H1 (cell line): ENCODE measurements at regions not wholly inside any gene's neighbourhood (a gene's known extent, or its start where the extent isn't known, plus 50 kb on each side); places are given as distances from the start of the nearest gene placed in this dataset.

ENCODE experiments used
- CTCF ChIA-PET: fragments of 300-600 bp; sonication (Branson Sonifier 250); formaldehyde crosslinking; loops from one replicate; lab custom pipeline; 2021; ENCODE audit not compliant: partially characterized antibody; lab: Charles Lee
- POLR2A ChIA-PET: fragments of 300-600 bp; sonication (Branson Sonifier 250); formaldehyde crosslinking; loops from one replicate; lab custom pipeline; 2021; ENCODE audit warnings: inconsistent platforms; ENCODE audit not compliant: partially characterized antibody; lab: Charles Lee
- DNase-seq, 2 experiments: peaks; one replicate each; pipeline versions ENCODE4 v3.0.0 to v3.0.0-alpha.2; 2010 to 2022; ENCODE audit warnings: low spot score in 2 of 2, low read depth in 1 of 2, mixed read lengths in 1 of 2
- FAIRE-seq: peaks from 2 replicates; lab custom pipeline; 2011; peaks lifted over from hg19 to GRCh38; lab: Jason Lieb, UNC
- H2AFZ ChIP-seq: 2 replicates; pipeline ENCODE4 v1.8.1; 2012; ENCODE audit warnings: low read length, inconsistent platforms
- H2AK5ac ChIP-seq: 2 replicates; pipeline ENCODE4 v1.6.1; 2013; ENCODE audit warnings: low read depth, low read length
- H2BK120ac ChIP-seq: replicated peaks from 2 replicates; pipeline ENCODE3; 2013; ENCODE audit warnings: low read depth, low read length, inconsistent platforms
- H2BK12ac ChIP-seq: 2 replicates; pipeline ENCODE4 v1.6.1; 2013; ENCODE audit warnings: low read depth, low read length
- H2BK15ac ChIP-seq: 2 replicates; pipeline ENCODE4 v1.6.1; 2013; ENCODE audit warnings: low read length
- H2BK20ac ChIP-seq: 2 replicates; pipeline ENCODE4 v1.6.1; 2013; ENCODE audit warnings: low read length
- H2BK5ac ChIP-seq: 2 replicates; pipeline ENCODE4 v1.6.1; 2013; ENCODE audit warnings: low read depth, low read length
- H3K14ac ChIP-seq: 2 replicates; pipeline ENCODE4 v1.6.1; 2013; ENCODE audit warnings: inconsistent platforms; ENCODE audit not compliant: insufficient read length
- H3K18ac ChIP-seq: 2 replicates; pipeline ENCODE4 v1.6.1; 2013; ENCODE audit warnings: low read length; ENCODE audit errors: extremely low read depth
- H3K23ac ChIP-seq: 2 replicates; pipeline ENCODE4 v1.6.1; 2013; ENCODE audit warnings: inconsistent platforms; ENCODE audit not compliant: insufficient read length
- H3K23me2 ChIP-seq: 2 replicates; pipeline ENCODE4 v1.6.1; 2013; ENCODE audit warnings: low read depth, low read length
- H3K27ac ChIP-seq: 2 replicates; pipeline ENCODE4 v1.6.1; 2011; ENCODE audit warnings: low read depth, low read length, inconsistent platforms
- H3K27me3 ChIP-seq, 4 experiments: replicated peaks in 1 of 4; 1 replicate in 1 of 4; 2 replicates in 3 of 4; pipeline versions ENCODE4 v1.6.1 to v1.8.1; 2011 to 2013; ENCODE audit warnings: low read length in 3 of 4, mild to moderate bottlenecking in 3 of 4, inconsistent platforms in 2 of 4, mixed read lengths in 2 of 4, moderate library complexity in 1 of 4; ENCODE audit not compliant: control insufficient read depth in 3 of 4, insufficient read depth in 3 of 4; ENCODE audit errors: extremely low read depth in 1 of 4
- H3K36me3 ChIP-seq, 4 experiments: 2 replicates each; pipeline versions ENCODE4 v1.6.1 to v1.8.1; 2011 to 2013; ENCODE audit warnings: mild to moderate bottlenecking in 4 of 4, low read length in 3 of 4, moderate library complexity in 2 of 4, control low read depth in 1 of 4, inconsistent platforms in 1 of 4; ENCODE audit not compliant: insufficient read depth in 4 of 4, control insufficient read depth in 2 of 4
- H3K4ac ChIP-seq: replicated peaks from 2 replicates; pipeline ENCODE3; 2013; ENCODE audit warnings: low read length, low read depth, mixed read lengths, inconsistent platforms; ENCODE audit not compliant: insufficient read length
- H3K4me1 ChIP-seq, 4 experiments: replicated peaks in 1 of 4; 1 replicate in 1 of 4; 2 replicates in 3 of 4; pipeline versions ENCODE4 v1.6.1 to v1.8.1; 2011 to 2013; ENCODE audit warnings: low read length in 3 of 4, inconsistent platforms in 2 of 4, mixed read lengths in 1 of 4; ENCODE audit not compliant: insufficient read depth in 4 of 4, control insufficient read depth in 3 of 4
- H3K4me2 ChIP-seq, 2 experiments: 2 replicates each; pipeline versions ENCODE4 v1.6.1 to v1.8.1; 2011 to 2013; ENCODE audit warnings: low read depth in 2 of 2, low read length in 2 of 2, control low read depth in 1 of 2, inconsistent platforms in 1 of 2, mild to moderate bottlenecking in 1 of 2; ENCODE audit not compliant: insufficient read depth in 1 of 2
- H3K4me3 ChIP-seq, 4 experiments: fragments of 200-600, 300-600 bp in 1 of 4; sonication (generic), shearing (Covaris generic), sonication (Bioruptor Twin) in 1 of 4; 2 replicates each; pipeline versions ENCODE4 v1.5.1 to v1.8.1; 2011 to 2016; ENCODE audit warnings: low read length in 4 of 4, low read depth in 3 of 4, control low read depth in 2 of 4, inconsistent platforms in 2 of 4, mild to moderate bottlenecking in 2 of 4, mixed read lengths in 1 of 4, moderate library complexity in 1 of 4; ENCODE audit not compliant: insufficient read depth in 2 of 4; ENCODE audit errors: extremely low read depth in 1 of 4
- H3K56ac ChIP-seq: replicated peaks from 2 replicates; pipeline ENCODE3; 2013; ENCODE audit warnings: low read depth, mild to moderate bottlenecking, mixed read lengths, low read length, inconsistent platforms; ENCODE audit not compliant: insufficient read length
- H3K79me1 ChIP-seq: 2 replicates; pipeline ENCODE4 v1.6.1; 2013; ENCODE audit warnings: low read depth, low read length, control low read depth
- H3K79me2 ChIP-seq, 2 experiments: 2 replicates each; pipeline versions ENCODE4 v1.6.1 to v1.8.1; 2012 to 2013; ENCODE audit warnings: low read length in 2 of 2, mild to moderate bottlenecking in 2 of 2, inconsistent platforms in 1 of 2; ENCODE audit not compliant: insufficient read depth in 2 of 2, control insufficient read depth in 1 of 2
- H3K9ac ChIP-seq, 4 experiments: replicated peaks in 1 of 4; 1 replicate in 1 of 4; 2 replicates in 3 of 4; pipeline versions ENCODE4 v1.6.1 to v1.8.1; 2011 to 2013; ENCODE audit warnings: low read depth in 3 of 4, low read length in 3 of 4, control low read depth in 2 of 4, mild to moderate bottlenecking in 2 of 4, moderate library complexity in 2 of 4, inconsistent platforms in 1 of 4; ENCODE audit errors: extremely low read depth in 1 of 4
- H3K9me3 ChIP-seq, 2 experiments: 2 replicates each; pipeline versions ENCODE4 v1.6.1 to v1.8.1; 2012 to 2013; ENCODE audit warnings: mild to moderate bottlenecking in 2 of 2, moderate library complexity in 2 of 2, control low read depth in 1 of 2, inconsistent platforms in 1 of 2, low read depth in 1 of 2, low read length in 1 of 2, mixed read lengths in 1 of 2; ENCODE audit not compliant: insufficient read depth in 2 of 2
- H4K20me1 ChIP-seq, 2 experiments: replicated peaks in 1 of 2; 2 replicates each; pipeline versions ENCODE3 to v1.8.1; 2011 to 2013; ENCODE audit warnings: inconsistent platforms in 2 of 2, low read length in 2 of 2, mild to moderate bottlenecking in 1 of 2; ENCODE audit not compliant: insufficient read depth in 2 of 2, control insufficient read depth in 1 of 2
- H4K5ac ChIP-seq: 2 replicates; pipeline ENCODE4 v1.6.1; 2013; ENCODE audit warnings: low read length, low read depth, mixed read lengths, inconsistent platforms; ENCODE audit not compliant: insufficient read length
- H4K8ac ChIP-seq: 2 replicates; pipeline ENCODE4 v1.8.0; 2013; ENCODE audit warnings: mild to moderate bottlenecking, moderate library complexity, low read length, inconsistent platforms; ENCODE audit not compliant: insufficient read depth; ENCODE audit errors: extremely low read depth
- H4K91ac ChIP-seq: replicated peaks from 2 replicates; pipeline ENCODE3; 2013; ENCODE audit warnings: low read length, mixed read lengths, inconsistent platforms; ENCODE audit not compliant: insufficient read length
- CREB1 ChIP-seq: IDR thresholded peaks from 2 replicates; pipeline ENCODE4 v1.6.1; 2012; ENCODE audit warnings: inconsistent platforms
- GTF2F1 ChIP-seq: IDR thresholded peaks from 2 replicates; pipeline ENCODE4 v1.6.1; 2012; ENCODE audit warnings: low read depth, low read length, improper control_type of control experiment, borderline replicate concordance
- PHF8 ChIP-seq: fragments of 200-600 bp; sonication (generic); conservative IDR thresholded peaks from 2 replicates; pipeline ENCODE4 v1.7.1; 2012; ENCODE audit warnings: low read depth, mild to moderate bottlenecking, inconsistent platforms, low read length, moderate library complexity
- RXRA ChIP-seq: IDR thresholded peaks from 2 replicates; pipeline ENCODE4 v1.6.1; 2011; ENCODE audit warnings: low read depth, mild to moderate bottlenecking, low read length, moderate library complexity; ENCODE audit not compliant: insufficient read depth
- SP2 ChIP-seq: IDR thresholded peaks from 2 replicates; pipeline ENCODE4 v1.6.1; 2012; ENCODE audit warnings: mild to moderate bottlenecking, low read length, inconsistent platforms
- TAF1 ChIP-seq: IDR thresholded peaks from 2 replicates; pipeline ENCODE4 v1.6.1; 2011; ENCODE audit warnings: mild to moderate bottlenecking, low read depth, low read length
- YY1 ChIP-seq: IDR thresholded peaks from 2 replicates; pipeline ENCODE4 v1.6.1; 2011; ENCODE audit warnings: low read depth, mild to moderate bottlenecking, low read length
- ZNF274 ChIP-seq: IDR thresholded peaks from 2 replicates; pipeline ENCODE4 v1.7.0; 2012; ENCODE audit warnings: low read length, borderline replicate concordance; ENCODE audit errors: extremely low read depth
- WGBS, 2 experiments: shearing (Covaris generic) in 1 of 2; methylation state at CpG; one replicate each; pipeline versions ENCODE4 v1.1.6 to v1.1.7; 2013 to 2015; ENCODE audit warnings: low lambda C conversion rate in 2 of 2, mixed read lengths in 2 of 2, inconsistent platforms in 1 of 2, low coverage in 1 of 2, missing lambda C conversion rate in 1 of 2; ENCODE audit not compliant: insufficient replicate concordance in 2 of 2, insufficient coverage in 1 of 2, insufficient read length in 1 of 2; ENCODE audit errors: extremely low coverage in 1 of 2, missing lambda C conversion rate in 1 of 2; 5-methylcytosine and 5-hydroxymethylcytosine counted together

DNA sequence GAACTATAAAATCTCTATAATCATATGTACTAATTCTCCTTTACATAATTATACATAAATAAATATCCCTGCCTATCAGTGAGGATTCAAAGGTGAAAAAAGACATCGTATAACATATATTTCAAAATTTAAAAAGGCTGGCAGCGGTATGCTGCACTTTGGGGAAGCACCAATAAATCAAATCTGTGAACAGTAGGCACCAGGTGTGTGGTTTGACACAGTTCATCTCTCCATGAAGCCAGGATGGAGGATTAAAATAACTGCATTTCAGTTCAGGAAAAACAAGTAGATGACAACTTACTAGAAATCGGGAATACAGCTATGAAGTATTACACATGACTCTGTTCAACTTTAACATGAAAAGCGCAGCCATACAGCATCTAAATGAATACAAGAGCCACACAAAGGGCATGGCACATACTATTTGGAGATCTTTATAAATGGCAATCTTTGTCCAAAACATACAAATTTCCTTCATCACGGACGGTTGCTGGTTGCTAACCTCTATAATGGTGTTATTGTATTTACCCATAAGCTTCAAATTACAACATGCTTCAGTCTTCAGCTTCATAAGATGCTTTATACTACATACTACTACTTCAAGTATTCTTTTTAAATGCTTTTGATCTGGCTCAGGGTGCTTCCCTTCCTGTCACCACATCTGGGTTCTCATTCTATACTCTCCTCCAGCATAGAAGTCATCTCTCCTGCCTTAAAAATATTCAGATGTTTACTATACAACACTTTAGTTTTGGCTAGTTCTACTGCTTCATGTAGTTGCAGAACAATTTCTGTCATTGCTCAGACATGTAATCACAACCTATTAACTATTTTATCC is 128.7 kb downstream of the KLF12 start:
- H3K36me3 ChIP-seq = no peaks in the 10 kb centered on the region
- no peak overlapping the region for H2BK5ac ChIP-seq
- TF ChIP-seq SP2 = no peak
- TF ChIP-seq RXRA = no peak
- no peak for TF ChIP-seq PHF8
- TF ChIP-seq CREB1 = no peak
- no peak for TF ChIP-seq YY1
- no peak for TF ChIP-seq GTF2F1
- TF ChIP-seq ZNF274 = no peak
- TF ChIP-seq TAF1 = no peak
- no peak overlapping the region for H3K56ac ChIP-seq
- no peak overlapping the region for H2BK120ac ChIP-seq
- no peak overlapping the region for H2AFZ ChIP-seq
- no peak overlapping the region for H3K4ac ChIP-seq
- no peaks in the 10 kb centered on the region for H4K20me1 ChIP-seq
- H3K9ac ChIP-seq = no peak overlapping the region
- no peak overlapping the region for H2BK12ac ChIP-seq
- H3K79me1 ChIP-seq = no peaks in the 10 kb centered on the region
- peaks cover 0 to 1% (median 0%) of the 10 kb centered on the region in 4 experiments; a peak in 1 of 7 replicates for H3K27me3 ChIP-seq
- H4K5ac ChIP-seq = no peak overlapping the region
- no peak overlapping the region for H3K4me3 ChIP-seq
- H2BK20ac ChIP-seq = no peak overlapping the region
- H3K4me1 ChIP-seq = no peaks in the 10 kb centered on the region
- no peak overlapping the region for H3K4me2 ChIP-seq
- FAIRE-seq (no peak), DNase-seq (no peak)
- POLR2A ChIA-PET = no interaction called here
- no peak overlapping the region for H3K27ac ChIP-seq
- H4K91ac ChIP-seq = no peak overlapping the region
- no peak overlapping the region for H3K14ac ChIP-seq
- H3K18ac ChIP-seq = no peak overlapping the region
- H2AK5ac ChIP-seq = no peak overlapping the region
- no peak overlapping the region for H3K23ac ChIP-seq
- CTCF ChIA-PET = no interaction called here
- 91% methylated on average over 6 of the region's 6 CpGs; no CpG with 5 or more reads in 1 of the 2 experiments for WGBS, 2 experiments
- no peak overlapping the region for H4K8ac ChIP-seq
- H3K9me3 ChIP-seq = no peaks in the 10 kb centered on the region
- no peaks in the 10 kb centered on the region for H3K23me2 ChIP-seq
- H2BK15ac ChIP-seq = no peak overlapping the region
- H3K79me2 ChIP-seq = no peaks in the 10 kb centered on the region; a peak in 1 of 4 replicates
